ENCODE measurements at regions not wholly inside any gene's neighbourhood (a gene's known extent, or its start where the extent isn't known, plus 50 kb on each side); places are given as distances from the start of the nearest gene placed in this dataset.

- FAIRE-seq = no peak
Observed at GRCh38 chr6:121499666-121500065, 64.2 kb downstream of the GJA1 start.

GRCh38 chr6:121503589-121503991 lies 68.1 kb downstream of the GJA1 start:
- FAIRE-seq = no peak

- no peak for FAIRE-seq
Observed at GRCh38 chr6:121504227-121504626, 68.8 kb downstream of the GJA1 start.

- no peak for FAIRE-seq
Observed at GRCh38 chr6:121505284-121505683, 69.8 kb downstream of the GJA1 start.

- no peak for FAIRE-seq
Observed at GRCh38 chr6:121506761-121507754, 71.6 kb downstream of the GJA1 start.

- no peak for FAIRE-seq
Observed at GRCh38 chr6:121510568-121511177, 75.2 kb downstream of the GJA1 start.

- no peak for FAIRE-seq
Observed at GRCh38 chr6:121515630-121516265, 80.3 kb downstream of the GJA1 start.

- no peak for FAIRE-seq
Observed at GRCh38 chr6:121516331-121516730, 80.9 kb downstream of the GJA1 start.

GRCh38 chr6:121520337-121521163 lies 85.1 kb downstream of the GJA1 start:
- no peak for FAIRE-seq

GRCh38 chr6:121521164-121521555 lies 85.7 kb downstream of the GJA1 start:
- no peak for FAIRE-seq

- no peak for FAIRE-seq
Observed at GRCh38 chr6:121522265-121522664, 86.8 kb downstream of the GJA1 start.

- FAIRE-seq = no peak
Observed at GRCh38 chr6:121522771-121523386, 87.4 kb downstream of the GJA1 start.

- FAIRE-seq = no peak
Observed at GRCh38 chr6:121523628-121524027, 88.2 kb downstream of the GJA1 start.

- FAIRE-seq = no peak
Observed at GRCh38 chr6:121526282-121526681, 90.8 kb downstream of the GJA1 start.

- no peak for FAIRE-seq
Observed at GRCh38 chr6:121531658-121532169, 96.3 kb downstream of the GJA1 start.

GRCh38 chr6:121533321-121533841 lies 97.9 kb downstream of the GJA1 start:
- FAIRE-seq = no peak

- FAIRE-seq = no peak
Observed at GRCh38 chr6:121535777-121536176, 100.3 kb downstream of the GJA1 start.

GRCh38 chr6:121536345-121536744 lies 100.9 kb downstream of the GJA1 start:
- no peak for FAIRE-seq

- FAIRE-seq = no peak
Observed at GRCh38 chr6:121539439-121539838, 104.0 kb downstream of the GJA1 start.

GRCh38 chr6:121540210-121540609 lies 104.8 kb downstream of the GJA1 start:
- FAIRE-seq = no peak

- FAIRE-seq = no peak
Observed at GRCh38 chr6:121544691-121545090, 109.2 kb downstream of the GJA1 start.

GRCh38 chr6:121548131-121548530 lies 112.7 kb downstream of the GJA1 start:
- no peak for FAIRE-seq

Data from colon (tissue), 2 donors.